ENCODE measurements at regions not wholly inside any gene's neighbourhood (a gene's known extent, or its start where the extent isn't known, plus 50 kb on each side); places are given as distances from the start of the nearest gene placed in this dataset.

GRCh38 chr6:40932953-40933352 lies 106.1 kb downstream of the UNC5CL start:
- no peak overlapping the region for H3K9ac ChIP-seq (ENCODE audit: extremely low read depth, low read length, poor library complexity, severe bottlenecking)

GRCh38 chr6:40932366-40932765 lies 106.7 kb downstream of the UNC5CL start:
- DNase-seq, result peak; percentile 0
- no peaks in the 10 kb centered on the region for H3K9me3 Mint-ChIP-seq
- TF ChIP-seq, protein P1, sequence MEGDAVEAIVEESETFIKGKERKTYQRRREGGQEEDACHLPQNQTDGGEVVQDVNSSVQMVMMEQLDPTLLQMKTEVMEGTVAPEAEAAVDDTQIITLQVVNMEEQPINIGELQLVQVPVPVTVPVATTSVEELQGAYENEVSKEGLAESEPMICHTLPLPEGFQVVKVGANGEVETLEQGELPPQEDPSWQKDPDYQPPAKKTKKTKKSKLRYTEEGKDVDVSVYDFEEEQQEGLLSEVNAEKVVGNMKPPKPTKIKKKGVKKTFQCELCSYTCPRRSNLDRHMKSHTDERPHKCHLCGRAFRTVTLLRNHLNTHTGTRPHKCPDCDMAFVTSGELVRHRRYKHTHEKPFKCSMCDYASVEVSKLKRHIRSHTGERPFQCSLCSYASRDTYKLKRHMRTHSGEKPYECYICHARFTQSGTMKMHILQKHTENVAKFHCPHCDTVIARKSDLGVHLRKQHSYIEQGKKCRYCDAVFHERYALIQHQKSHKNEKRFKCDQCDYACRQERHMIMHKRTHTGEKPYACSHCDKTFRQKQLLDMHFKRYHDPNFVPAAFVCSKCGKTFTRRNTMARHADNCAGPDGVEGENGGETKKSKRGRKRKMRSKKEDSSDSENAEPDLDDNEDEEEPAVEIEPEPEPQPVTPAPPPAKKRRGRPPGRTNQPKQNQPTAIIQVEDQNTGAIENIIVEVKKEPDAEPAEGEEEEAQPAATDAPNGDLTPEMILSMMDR (conservative IDR thresholded peaks at IDR 0.05), result no peak
- H3K4me3 Mint-ChIP-seq, result no peak overlapping the region
- no peaks in the 10 kb centered on the region for H3K27me3 ChIP-seq (ENCODE audit: control insufficient read depth, insufficient read depth, low read length, poor library complexity, severe bottlenecking)
- no peaks in the 10 kb centered on the region for H3K36me3 Mint-ChIP-seq (ENCODE audit: low read depth)
- H3K4me1 Mint-ChIP-seq, result peaks cover 11% of the 10 kb centered on the region
- no peak overlapping the region for H3K27ac ChIP-seq (ENCODE audit: low read depth, low read length)
- no peak overlapping the region for H3K9ac ChIP-seq (ENCODE audit: extremely low read depth, low read length, poor library complexity, severe bottlenecking)
- H3K4me1 ChIP-seq (ENCODE audit: control insufficient read depth, insufficient read depth, low read length), result no peaks in the 10 kb centered on the region
- peaks cover 4% of the 10 kb centered on the region for H3K27me3 Mint-ChIP-seq (ENCODE audit: insufficient read depth)
- 88 to 90% methylated on average over 2 of the region's 2 CpGs for WGBS, 2 experiments (ENCODE audit: insufficient coverage in 1 of 2, insufficient read length in 1 of 2)
- H3K36me3 ChIP-seq (ENCODE audit: control insufficient read depth, insufficient read depth, low read length), result no peaks in the 10 kb centered on the region
- no peak overlapping the region for H3K27ac Mint-ChIP-seq
- H3K4me3 ChIP-seq (ENCODE audit: low read length), result no peak overlapping the region
- H3K9me3 ChIP-seq (ENCODE audit: control insufficient read depth, low read length), result no peaks in the 10 kb centered on the region

More at GRCh38 chr6:40932953-40933352, 106.1 kb downstream of the UNC5CL start:
- H3K36me3 ChIP-seq (ENCODE audit: control insufficient read depth, insufficient read depth, low read length), result no peaks in the 10 kb centered on the region
- TF ChIP-seq, protein P1 (conservative IDR thresholded peaks at IDR 0.05), result no peak
- DNase-seq, result no peak
- H3K27me3 Mint-ChIP-seq (ENCODE audit: insufficient read depth), result peaks cover 4% of the 10 kb centered on the region
- no peaks in the 10 kb centered on the region for H3K9me3 Mint-ChIP-seq
- H3K4me3 Mint-ChIP-seq, result no peak overlapping the region
- no peak overlapping the region for H3K27ac ChIP-seq (ENCODE audit: low read depth, low read length)
- no peaks in the 10 kb centered on the region for H3K36me3 Mint-ChIP-seq (ENCODE audit: low read depth)
- no peak overlapping the region for H3K4me3 ChIP-seq (ENCODE audit: low read length)
- no peak overlapping the region for H3K27ac Mint-ChIP-seq
- 92 to 100% methylated on average over 6 of the region's 6 CpGs for WGBS, 2 experiments (ENCODE audit: insufficient coverage in 1 of 2, insufficient read length in 1 of 2)
- no peaks in the 10 kb centered on the region for H3K27me3 ChIP-seq (ENCODE audit: control insufficient read depth, insufficient read depth, low read length, poor library complexity, severe bottlenecking)
- no peaks in the 10 kb centered on the region for H3K4me1 ChIP-seq (ENCODE audit: control insufficient read depth, insufficient read depth, low read length)
- peaks cover 13% of the 10 kb centered on the region for H3K4me1 Mint-ChIP-seq
- H3K9me3 ChIP-seq (ENCODE audit: control insufficient read depth, low read length), result no peaks in the 10 kb centered on the region

GRCh38 chr6:40931931-40932330 lies 107.1 kb downstream of the UNC5CL start:
- Histone ChIP-seq H3K27me3 (ENCODE audit: control insufficient read depth, insufficient read depth, low read length, poor library complexity, severe bottlenecking) (no peaks in the 10 kb centered on the region), H3K4me3 (ENCODE audit: low read length) (no peak overlapping the region), H3K36me3 (ENCODE audit: control insufficient read depth, insufficient read depth, low read length) (no peaks in the 10 kb centered on the region), H3K4me1 (ENCODE audit: control insufficient read depth, insufficient read depth, low read length) (no peaks in the 10 kb centered on the region), H3K27ac (ENCODE audit: low read depth, low read length) (no peak overlapping the region), H3K9ac (ENCODE audit: extremely low read depth, low read length, poor library complexity, severe bottlenecking) (no peak overlapping the region), H3K9me3 (ENCODE audit: control insufficient read depth, low read length) (no peaks in the 10 kb centered on the region)
- WGBS, 2 experiments (ENCODE audit: insufficient coverage in 1 of 2, insufficient read length in 1 of 2), result 78 to 81% methylated on average over 1 of the region's 1 CpG
- Mint-ChIP-seq H3K36me3 (ENCODE audit: low read depth) (no peaks in the 10 kb centered on the region), H3K27me3 (ENCODE audit: insufficient read depth) (peaks cover 4% of the 10 kb centered on the region), H3K27ac (no peak overlapping the region), H3K9me3 (no peaks in the 10 kb centered on the region), H3K4me1 (peaks cover 7% of the 10 kb centered on the region), H3K4me3 (no peak overlapping the region)
- DNase-seq, result no peak
- TF ChIP-seq, protein P1 (conservative IDR thresholded peaks at IDR 0.05), result no peak
